Dedifferentiated amniotic fluid mesenchymal stem cell (primary cell): ENCODE measurements at regions not wholly inside any gene's neighbourhood (a gene's known extent, or its start where the extent isn't known, plus 50 kb on each side); places are given as distances from the start of the nearest gene placed in this dataset.
"Not testable (repeated sequence)": the region's sequence is repeated elsewhere in the genome, so short reads cannot be mapped to it uniquely, and the experiment has no call there.

Source experiments
- DNase-seq: peaks from one replicate; pipeline ENCODE4 v3.0.0-alpha.2; 2016; ENCODE audit errors: extremely low spot score

DNA sequence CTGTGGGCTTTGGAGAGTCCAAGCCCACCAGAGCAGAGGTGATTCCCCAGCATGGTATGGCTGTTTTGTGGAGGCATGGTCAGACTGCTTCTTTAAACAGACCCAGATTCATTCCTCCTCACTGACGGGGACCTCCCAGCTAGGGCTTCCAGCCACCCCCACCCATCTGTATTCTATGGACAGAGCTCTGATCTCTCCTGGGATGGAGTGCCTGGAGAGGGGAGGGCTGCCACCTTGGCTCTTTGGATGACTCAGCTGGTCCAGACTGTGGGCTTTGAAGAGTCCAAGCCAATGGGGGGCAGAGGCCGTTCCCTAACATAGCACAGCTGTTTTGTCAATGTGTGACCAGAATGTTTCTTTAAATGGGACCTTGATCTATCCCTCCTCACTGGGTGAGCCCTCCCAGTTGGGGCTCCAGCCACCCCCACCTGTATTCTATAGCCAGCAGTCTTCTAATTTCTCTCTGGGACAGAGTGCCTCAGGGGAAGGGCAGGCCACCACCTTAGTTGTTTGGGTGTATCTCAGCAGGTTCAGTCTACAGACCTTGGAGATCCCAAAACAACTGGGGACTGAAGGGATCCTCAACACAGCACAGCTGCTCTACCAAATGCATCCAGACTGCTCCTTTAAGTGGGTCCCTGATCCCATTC is 122.0 kb upstream of the OSTN start:
- no peak for DNase-seq

- no peak for DNase-seq
These were observed 124.5 kb upstream of the OSTN start for GRCh38 chr3:191074511-191074910.

DNA sequence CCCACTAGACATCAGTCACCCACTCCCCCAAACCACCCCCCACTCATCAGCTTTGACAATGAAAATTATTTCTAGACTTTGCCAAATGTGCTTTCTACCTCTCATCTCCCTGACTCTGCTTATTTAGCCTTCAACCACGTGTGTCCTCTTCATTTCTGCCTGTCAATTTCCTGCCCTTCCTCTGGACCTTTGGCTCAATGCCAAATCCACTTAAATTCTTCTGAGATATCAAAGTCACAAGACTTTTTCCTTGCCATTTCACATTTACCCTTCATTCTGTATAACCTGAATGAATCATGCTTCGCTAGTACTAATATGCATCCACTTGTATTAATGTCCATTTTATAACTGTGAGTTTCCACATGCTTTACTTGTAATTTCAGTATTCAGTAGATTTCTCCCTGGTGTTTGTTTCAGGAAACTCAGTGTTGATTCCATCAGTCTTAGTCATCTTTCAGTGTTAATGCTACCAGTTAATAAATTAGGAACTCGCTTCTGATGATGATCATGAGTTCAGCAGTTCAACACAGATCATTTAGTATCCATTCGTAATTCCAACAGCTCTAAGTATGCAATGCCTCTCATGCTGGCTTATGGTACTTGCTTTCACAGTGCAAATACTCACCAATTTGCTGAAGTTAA is 128.2 kb upstream of the OSTN start:
- DNase-seq: no peak

GRCh38 chr3:191070201-191070600 is 128.8 kb upstream of the OSTN start:
- DNase-seq: peak; percentile 55

GRCh38 chr3:191068946-191069813 is 129.9 kb upstream of the OSTN start:
- DNase-seq: no peak

- DNase-seq: no peak
These were observed 132.4 kb upstream of the OSTN start for GRCh38 chr3:191066669-191067068.

GRCh38 chr3:191065181-191065805 is 133.7 kb upstream of the OSTN start:
- no peak for DNase-seq

GRCh38 chr3:191051037-191051436 is 148.0 kb upstream of the OSTN start:
- peak; percentile 69 for DNase-seq

DNA sequence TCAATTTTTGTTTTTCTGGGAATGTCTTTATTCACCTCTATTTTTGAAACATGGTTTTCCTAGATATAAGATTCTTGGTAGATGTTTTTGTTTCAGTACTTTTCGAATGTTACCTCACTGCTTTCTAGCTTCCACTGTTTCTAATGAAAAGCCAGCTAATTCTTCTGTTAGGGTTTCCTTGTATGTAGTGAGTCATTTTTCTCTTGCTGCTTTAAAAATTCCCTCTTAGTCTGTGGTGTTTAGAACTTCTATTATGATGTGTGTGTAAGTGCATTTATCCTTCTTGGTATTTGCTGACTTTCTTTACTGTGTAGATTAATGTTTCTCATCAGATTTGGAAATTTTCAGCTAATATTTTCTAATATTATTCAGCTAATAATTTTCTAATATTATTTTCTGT is 151.1 kb upstream of the OSTN start:
- DNase-seq: no peak

DNA sequence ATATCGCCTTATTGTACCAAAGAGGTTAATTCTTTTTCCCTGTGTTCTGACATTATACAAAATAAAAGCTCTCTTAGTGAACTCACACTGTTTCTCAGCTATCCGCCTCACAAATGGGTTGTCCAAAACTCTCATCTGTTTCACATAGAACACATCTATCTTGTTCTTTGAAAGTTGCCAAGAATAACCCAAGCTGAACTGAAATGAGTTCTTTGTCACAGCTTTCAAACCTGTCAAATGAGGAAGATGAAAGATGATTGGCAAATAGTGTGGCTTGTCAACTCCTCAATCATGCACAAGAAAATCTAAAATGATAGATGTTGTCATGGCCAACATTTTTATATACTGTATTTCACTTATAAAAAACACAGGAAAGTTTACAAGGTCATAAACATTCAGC is 168.1 kb upstream of the OSTN start:
- DNase-seq: no peak

- DNase-seq: peak; percentile 33
These were observed 168.0 kb upstream of the GMNC start for GRCh38 chr3:191030491-191030890.

GRCh38 chr3:191026746-191027145 is 164.3 kb upstream of the GMNC start:
- no peak for DNase-seq

GRCh38 chr3:191020730-191021396 is 158.4 kb upstream of the GMNC start:
- peak; percentile 61 for DNase-seq

DNA sequence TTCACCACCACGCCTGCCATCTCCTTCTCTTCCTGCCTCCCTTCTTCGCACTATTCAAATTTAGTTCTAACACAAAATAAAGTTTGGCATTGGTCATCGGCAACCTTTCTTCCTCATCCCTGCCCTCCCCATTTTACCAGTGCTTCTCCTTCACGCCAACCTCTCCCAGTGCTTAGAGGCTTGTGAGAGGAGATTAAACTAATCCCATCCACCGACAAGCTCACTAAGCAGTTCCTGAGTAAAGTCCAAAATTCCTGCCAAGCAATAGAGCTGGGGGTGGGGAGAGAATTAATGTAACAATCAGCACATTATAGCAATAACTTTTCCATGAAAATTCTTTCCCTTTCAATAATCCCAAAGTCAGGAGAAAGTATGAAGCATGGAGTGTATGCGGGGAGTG is 157.4 kb upstream of the GMNC start:
- DNase-seq: no peak

GRCh38 chr3:191015960-191016359 is 153.5 kb upstream of the GMNC start:
- DNase-seq: not testable (repeated sequence)

DNA sequence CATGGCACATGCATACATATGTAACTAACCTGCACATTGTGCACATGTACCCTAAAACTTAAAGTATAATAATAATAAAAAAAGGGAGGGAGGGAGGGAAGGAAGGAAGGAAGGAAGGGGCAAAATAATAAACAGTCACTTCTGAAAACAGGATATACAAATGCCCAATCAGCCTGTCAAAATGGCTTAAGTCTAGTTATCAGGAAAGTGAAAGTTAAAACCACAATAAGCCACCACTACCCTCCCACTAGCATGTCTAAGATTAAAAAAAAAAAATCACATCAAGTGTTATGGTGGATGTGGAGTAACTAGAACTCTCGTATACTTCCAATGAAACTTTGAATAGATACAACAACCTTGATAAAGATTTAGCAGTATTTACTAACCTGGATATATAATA is 145.6 kb upstream of the GMNC start:
- DNase-seq: no peak

- no peak for DNase-seq
These were observed 143.3 kb upstream of the GMNC start for GRCh38 chr3:191005790-191006189.

GRCh38 chr3:191003742-191004141 is 141.2 kb upstream of the GMNC start:
- DNase-seq: no peak

DNA sequence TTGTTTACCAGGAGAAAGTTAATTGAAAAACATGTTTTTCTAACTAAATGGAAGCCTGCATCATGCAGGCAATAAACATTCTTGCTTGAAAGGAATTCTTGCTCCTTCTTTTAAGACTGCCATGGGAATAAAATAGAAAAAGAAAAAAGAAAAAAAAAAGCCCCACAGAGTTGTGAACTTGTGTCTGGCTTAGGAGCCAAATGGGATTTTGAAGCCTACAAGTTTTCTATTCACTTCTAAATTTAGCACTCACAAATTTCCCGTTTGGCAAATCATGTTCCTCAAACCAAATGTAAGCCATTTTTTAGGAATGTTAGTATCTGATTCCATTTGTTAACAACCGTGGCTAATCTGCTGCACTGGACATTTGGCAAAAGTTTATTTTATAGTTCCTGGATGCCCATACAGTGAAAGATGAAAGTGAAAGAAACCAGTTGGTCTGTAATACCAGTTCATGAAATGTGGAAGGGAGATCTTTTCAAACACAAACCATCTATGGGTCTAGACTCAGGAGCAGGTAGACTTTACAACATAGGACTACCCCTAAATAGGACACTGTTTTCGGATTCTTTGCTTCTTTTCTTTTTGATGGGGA is 133.8 kb upstream of the GMNC start:
- peak; percentile 76 for DNase-seq

GRCh38 chr3:190995156-190995555 is 132.7 kb upstream of the GMNC start:
- DNase-seq: no peak

DNA sequence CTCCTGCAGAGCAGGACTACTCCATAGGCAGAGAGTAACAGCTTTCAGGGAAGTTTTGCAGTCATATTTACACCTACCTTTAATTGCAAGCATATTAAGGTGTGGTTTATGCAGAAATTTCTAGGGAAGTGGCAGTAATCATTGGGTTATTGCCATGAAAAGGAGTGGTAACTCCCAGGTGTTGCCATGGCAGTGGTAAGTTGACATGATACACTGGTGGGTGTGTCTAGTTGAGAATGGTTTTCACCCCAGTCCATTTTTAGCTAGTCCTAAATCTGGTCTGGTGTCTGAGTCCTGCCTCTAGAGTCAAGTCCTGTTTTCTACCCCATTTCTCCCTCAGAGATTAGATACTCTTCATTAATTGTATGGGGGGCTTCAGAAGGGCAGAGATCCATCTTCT is 128.4 kb upstream of the GMNC start:
- no peak for DNase-seq
